Left lung (tissue), 4 donors: ENCODE measurements at regions not wholly inside any gene's neighbourhood (a gene's known extent, or its start where the extent isn't known, plus 50 kb on each side); places are given as distances from the start of the nearest gene placed in this dataset.

Source experiments
- ATAC-seq: fragments of 200-7000 bp; cut with Tn5 transposase; one replicate; pipeline ENCODE4 v1.9.1; 2020; ENCODE audit warnings: moderate library complexity
- DNase-seq, 4 donors: peaks; one replicate each; pipeline ENCODE4 v3.0.0-alpha.2; 2013 to 2020
- H3K27ac ChIP-seq, 2 donors: fragments of 200-600 bp; sonication (generic) in 1 of 2; one replicate each; pipeline versions ENCODE4 v1.5.0 to v1.8.0; 2020 to 2021
- H3K27me3 ChIP-seq, 2 donors: fragments of 200-600 bp; sonication (generic) in 1 of 2; one replicate each; pipeline versions ENCODE4 v1.5.0 to v1.8.0; 2020 to 2021
- H3K36me3 ChIP-seq, 2 donors: fragments of 200-600 bp; sonication (generic) in 1 of 2; one replicate each; pipeline versions ENCODE4 v1.5.0 to v1.8.0; 2020 to 2021
- H3K4me1 ChIP-seq, 2 donors: fragments of 200-600 bp; one replicate each; pipeline ENCODE4 v1.8.0; 2021
- H3K4me3 ChIP-seq, 2 donors: fragments of 200-600 bp; sonication (generic) in 1 of 2; one replicate each; pipeline versions ENCODE4 v1.5.0 to v1.8.0; 2020 to 2021; ENCODE audit warnings: mild to moderate bottlenecking in 1 of 2
- H3K9me3 ChIP-seq, 2 donors: fragments of 200-600 bp; sonication (generic) in 1 of 2; one replicate each; pipeline versions ENCODE4 v1.5.0 to v1.8.0; 2020 to 2021
- CTCF ChIP-seq, 2 donors: fragments of 200-600 bp; sonication (generic) in 1 of 2; IDR thresholded peaks; one replicate each; pipeline versions ENCODE4 v1.5.0 to v1.8.0; 2021; ENCODE audit warnings: antibody characterized with exemption in 2 of 2
- intact Hi-C, 2 donors: fragments of 100-400 bp; cut with DNase I; formaldehyde crosslinking; loops; one replicate each; pipeline versions ENCODE4 v1.11.2 to v1.14.2; 2022
- donor health status: DM: no; HTN: yes; CAD: no.
- donor health status: DM: no; HTN: no; CAD: no.

- ATAC-seq: no peak
- H3K4me1 ChIP-seq: no peaks in the 10 kb centered on the region
- H3K27me3 ChIP-seq: peaks cover 0 to 79% of the 10 kb centered on the region in 2 donors
- no peak for TF ChIP-seq CTCF (IDR thresholded peaks at IDR 0.05)
- no peak overlapping the region for H3K4me3 ChIP-seq
- H3K9me3 ChIP-seq: no peaks in the 10 kb centered on the region
- no peaks in the 10 kb centered on the region for H3K36me3 ChIP-seq
- DNase-seq: no peak
- H3K27ac ChIP-seq: no peak overlapping the region
- intact Hi-C loops: no loop called here
These were observed 211.8 kb downstream of the ENGASE start for GRCh38 chr17:79286440-79286839.

GRCh38 chr17:79285973-79286372, 211.3 kb downstream of the ENGASE start:
- Histone ChIP-seq H3K4me1 (no peaks in the 10 kb centered on the region), H3K36me3 (no peaks in the 10 kb centered on the region), H3K9me3 (no peaks in the 10 kb centered on the region), H3K27me3 (peaks cover 0 to 74% of the 10 kb centered on the region in 2 donors), H3K27ac (no peak overlapping the region), H3K4me3 (no peak overlapping the region)
- no peak for DNase-seq
- TF ChIP-seq CTCF (IDR thresholded peaks at IDR 0.05): no peak
- ATAC-seq: no peak
- intact Hi-C loops: no loop called here

DNA sequence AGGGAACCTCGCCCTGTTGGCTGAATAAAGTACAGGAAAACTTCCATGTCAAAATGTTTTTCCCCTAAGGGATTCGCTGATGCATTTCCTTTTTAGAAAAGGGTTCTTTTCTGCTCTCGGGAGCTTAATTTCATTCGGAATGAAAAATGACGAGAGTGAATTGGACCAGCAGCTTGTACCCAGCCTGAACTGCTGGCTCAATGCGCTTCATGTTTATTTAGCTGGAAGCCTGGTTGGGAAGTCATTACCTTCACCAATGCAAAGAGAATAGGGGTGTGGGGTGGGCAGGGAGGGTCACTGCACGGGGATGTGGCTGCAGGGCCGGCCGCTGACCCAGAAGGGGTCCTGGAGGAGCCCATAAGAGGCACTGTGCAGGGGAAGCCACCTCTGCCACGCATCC, 207.7 kb downstream of the ENGASE start:
- TF ChIP-seq CTCF (IDR thresholded peaks at IDR 0.05): no peak
- DNase-seq (no peak), ATAC-seq (no peak)
- Histone ChIP-seq H3K27ac (no peak overlapping the region), H3K4me3 (no peak overlapping the region), H3K9me3 (no peaks in the 10 kb centered on the region), H3K27me3 (peaks cover 0 to 64% of the 10 kb centered on the region in 2 donors), H3K4me1 (no peaks in the 10 kb centered on the region), H3K36me3 (no peaks in the 10 kb centered on the region)
- intact Hi-C loops: no loop called here

GRCh38 chr17:79281803-79282202, 207.2 kb downstream of the ENGASE start:
- TF ChIP-seq CTCF (IDR thresholded peaks at IDR 0.05): no peak
- DNase-seq (no peak), ATAC-seq (no peak)
- Histone ChIP-seq H3K27me3 (peaks cover 0 to 60% of the 10 kb centered on the region in 2 donors), H3K36me3 (no peaks in the 10 kb centered on the region), H3K27ac (no peak overlapping the region), H3K4me3 (no peak overlapping the region), H3K9me3 (no peaks in the 10 kb centered on the region), H3K4me1 (no peaks in the 10 kb centered on the region)
- intact Hi-C loops: no loop called here

GRCh38 chr17:79280866-79281572, 206.4 kb downstream of the ENGASE start:
- H3K27ac ChIP-seq: no peak overlapping the region
- intact Hi-C loops: no loop called here
- TF ChIP-seq CTCF (IDR thresholded peaks at IDR 0.05): no peak

More at GRCh38 chr17:79280866-79281572, 206.4 kb downstream of the ENGASE start:
- DNase-seq (no peak), ATAC-seq (no peak)
- no peaks in the 10 kb centered on the region for H3K36me3 ChIP-seq
- H3K4me3 ChIP-seq: no peak overlapping the region
- H3K27me3 ChIP-seq: peaks cover 0 to 52% of the 10 kb centered on the region in 2 donors
- no peaks in the 10 kb centered on the region for H3K9me3 ChIP-seq
- H3K4me1 ChIP-seq: no peaks in the 10 kb centered on the region
